ENCODE measurements at regions not wholly inside any gene's neighbourhood (a gene's known extent, or its start where the extent isn't known, plus 50 kb on each side); places are given as distances from the start of the nearest gene placed in this dataset.

DNA sequence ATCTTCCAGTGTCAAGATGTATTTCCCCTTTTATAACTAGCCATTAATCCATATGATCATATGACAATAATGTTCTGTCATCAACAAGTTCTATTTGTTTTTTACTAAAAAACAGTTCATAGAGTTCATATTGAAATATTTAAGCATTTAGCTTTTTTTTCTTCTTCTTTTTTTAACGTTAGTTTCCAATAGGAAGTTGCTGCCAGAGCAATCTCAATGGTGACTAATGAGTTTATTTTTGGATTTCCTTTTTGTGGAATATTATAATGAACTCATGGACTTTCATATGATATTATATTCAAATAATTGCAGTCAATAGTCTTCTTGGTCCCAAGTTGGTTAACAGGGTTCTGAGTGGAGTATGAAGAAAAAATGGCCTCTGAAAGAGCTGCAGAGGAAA lies 343.3 kb downstream of the BCKDHB start:
- Histone ChIP-seq H2AFZ (ENCODE audit: low read depth, low read length) (no peak overlapping the region), H3K9me3 (ENCODE audit: insufficient read depth, low read length) (no peaks in the 10 kb centered on the region), H3K4me3 (ENCODE audit: low read length) (no peak overlapping the region), H3K4me2 (ENCODE audit: low read length) (no peak overlapping the region), H3K79me2 (ENCODE audit: low read length) (no peaks in the 10 kb centered on the region), H3K27me3 (ENCODE audit: low read depth, low read length) (no peaks in the 10 kb centered on the region), H3K9ac (ENCODE audit: low read length) (no peak overlapping the region), H3K36me3 (replicated peaks; ENCODE audit: low read depth, low read length) (peaks cover 4% of the 10 kb centered on the region), H3K27ac (ENCODE audit: low read length) (no peak overlapping the region), H3K4me1 (ENCODE audit: low read length) (no peaks in the 10 kb centered on the region), H4K20me1 (ENCODE audit: insufficient read depth, low read length) (no peaks in the 10 kb centered on the region)
- TF ChIP-seq, protein P1, sequence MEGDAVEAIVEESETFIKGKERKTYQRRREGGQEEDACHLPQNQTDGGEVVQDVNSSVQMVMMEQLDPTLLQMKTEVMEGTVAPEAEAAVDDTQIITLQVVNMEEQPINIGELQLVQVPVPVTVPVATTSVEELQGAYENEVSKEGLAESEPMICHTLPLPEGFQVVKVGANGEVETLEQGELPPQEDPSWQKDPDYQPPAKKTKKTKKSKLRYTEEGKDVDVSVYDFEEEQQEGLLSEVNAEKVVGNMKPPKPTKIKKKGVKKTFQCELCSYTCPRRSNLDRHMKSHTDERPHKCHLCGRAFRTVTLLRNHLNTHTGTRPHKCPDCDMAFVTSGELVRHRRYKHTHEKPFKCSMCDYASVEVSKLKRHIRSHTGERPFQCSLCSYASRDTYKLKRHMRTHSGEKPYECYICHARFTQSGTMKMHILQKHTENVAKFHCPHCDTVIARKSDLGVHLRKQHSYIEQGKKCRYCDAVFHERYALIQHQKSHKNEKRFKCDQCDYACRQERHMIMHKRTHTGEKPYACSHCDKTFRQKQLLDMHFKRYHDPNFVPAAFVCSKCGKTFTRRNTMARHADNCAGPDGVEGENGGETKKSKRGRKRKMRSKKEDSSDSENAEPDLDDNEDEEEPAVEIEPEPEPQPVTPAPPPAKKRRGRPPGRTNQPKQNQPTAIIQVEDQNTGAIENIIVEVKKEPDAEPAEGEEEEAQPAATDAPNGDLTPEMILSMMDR (IDR thresholded peaks at IDR 0.05; ENCODE audit: low read depth, low read length), result no peak
- no peak for TF ChIP-seq EZH2phosphoT487 (IDR thresholded peaks at IDR 0.05; ENCODE audit: low read depth)

DNA sequence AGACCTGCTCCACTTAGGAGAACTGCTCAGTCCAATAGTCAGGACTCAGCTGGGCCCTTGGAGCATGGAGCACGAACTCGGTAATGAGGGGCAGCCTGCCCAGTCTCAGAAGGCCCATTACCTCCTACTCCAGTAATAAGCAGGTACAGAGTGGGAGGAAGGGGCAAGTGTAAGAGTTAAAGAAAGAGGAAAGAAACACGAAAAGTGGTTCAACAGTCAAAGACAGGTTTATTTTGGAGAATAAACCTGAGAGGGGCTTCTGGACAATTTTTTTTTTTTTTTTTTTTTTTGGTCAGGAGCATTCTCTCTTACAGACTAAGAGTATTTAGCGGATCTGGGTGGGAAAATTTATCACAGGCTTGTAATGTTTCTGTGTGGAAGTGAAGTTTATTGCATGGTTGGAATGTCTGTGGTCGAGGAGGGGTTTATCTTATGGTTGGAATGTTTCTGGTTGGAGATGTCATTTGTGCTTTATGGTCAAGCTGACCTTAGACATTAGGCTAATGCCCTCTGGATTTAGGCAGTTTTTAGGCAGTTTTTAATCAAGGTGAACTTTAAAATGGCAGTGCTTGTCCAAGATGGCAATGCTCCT lies 340.1 kb downstream of the BCKDHB start:
- H3K79me2 ChIP-seq (ENCODE audit: low read length), result no peaks in the 10 kb centered on the region
- peaks cover 4% of the 10 kb centered on the region for H3K36me3 ChIP-seq (replicated peaks; ENCODE audit: low read depth, low read length)
- no peaks in the 10 kb centered on the region for H4K20me1 ChIP-seq (ENCODE audit: insufficient read depth, low read length)
- no peaks in the 10 kb centered on the region for H3K9me3 ChIP-seq (ENCODE audit: insufficient read depth, low read length)
- no peak overlapping the region for H3K4me2 ChIP-seq (ENCODE audit: low read length)
- TF ChIP-seq, protein P1 (IDR thresholded peaks at IDR 0.05; ENCODE audit: low read depth, low read length), result no peak
- no peak for TF ChIP-seq EZH2phosphoT487 (IDR thresholded peaks at IDR 0.05; ENCODE audit: low read depth)
- H3K4me1 ChIP-seq (ENCODE audit: low read length), result no peaks in the 10 kb centered on the region
- H3K27me3 ChIP-seq (ENCODE audit: low read depth, low read length), result no peaks in the 10 kb centered on the region
- no peak overlapping the region for H3K27ac ChIP-seq (ENCODE audit: low read length)
- no peak overlapping the region for H3K9ac ChIP-seq (ENCODE audit: low read length)
- no peak overlapping the region for H2AFZ ChIP-seq (ENCODE audit: low read depth, low read length)
- no peak overlapping the region for H3K4me3 ChIP-seq (ENCODE audit: low read length)

DNA sequence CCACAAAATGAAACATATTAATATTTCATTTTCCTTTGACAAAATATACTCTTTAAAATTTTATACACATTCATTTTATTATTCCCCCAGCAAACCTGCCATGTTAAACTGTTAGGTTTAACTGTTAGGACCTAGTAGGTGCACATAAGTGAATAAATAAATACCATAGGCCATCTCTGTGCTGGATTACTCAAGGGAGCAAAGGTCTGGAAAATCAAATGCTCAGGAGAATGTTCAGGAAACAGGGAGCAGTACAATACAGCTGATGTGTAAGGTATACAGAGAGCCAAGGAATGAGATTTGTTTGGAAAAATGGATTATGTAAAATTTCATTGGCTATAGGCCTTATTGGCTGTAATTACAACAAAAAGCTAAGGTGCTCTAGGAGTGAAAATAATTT lies 339.3 kb downstream of the BCKDHB start:
- no peaks in the 10 kb centered on the region for H3K9me3 ChIP-seq (ENCODE audit: insufficient read depth, low read length)
- H3K27me3 ChIP-seq (ENCODE audit: low read depth, low read length), result no peaks in the 10 kb centered on the region
- H3K4me1 ChIP-seq (ENCODE audit: low read length), result peaks cover 2% of the 10 kb centered on the region
- H3K36me3 ChIP-seq (replicated peaks; ENCODE audit: low read depth, low read length), result peaks cover 4% of the 10 kb centered on the region
- H3K4me3 ChIP-seq (ENCODE audit: low read length), result no peak overlapping the region
- H3K27ac ChIP-seq (ENCODE audit: low read length), result no peak overlapping the region
- no peak overlapping the region for H2AFZ ChIP-seq (ENCODE audit: low read depth, low read length)
- H3K79me2 ChIP-seq (ENCODE audit: low read length), result no peaks in the 10 kb centered on the region
- H3K4me2 ChIP-seq (ENCODE audit: low read length), result no peak overlapping the region
- no peaks in the 10 kb centered on the region for H4K20me1 ChIP-seq (ENCODE audit: insufficient read depth, low read length)
- no peak overlapping the region for H3K9ac ChIP-seq (ENCODE audit: low read length)
- no peak for TF ChIP-seq EZH2phosphoT487 (IDR thresholded peaks at IDR 0.05; ENCODE audit: low read depth)
- TF ChIP-seq, protein P1 (IDR thresholded peaks at IDR 0.05; ENCODE audit: low read depth, low read length), result no peak

DNA sequence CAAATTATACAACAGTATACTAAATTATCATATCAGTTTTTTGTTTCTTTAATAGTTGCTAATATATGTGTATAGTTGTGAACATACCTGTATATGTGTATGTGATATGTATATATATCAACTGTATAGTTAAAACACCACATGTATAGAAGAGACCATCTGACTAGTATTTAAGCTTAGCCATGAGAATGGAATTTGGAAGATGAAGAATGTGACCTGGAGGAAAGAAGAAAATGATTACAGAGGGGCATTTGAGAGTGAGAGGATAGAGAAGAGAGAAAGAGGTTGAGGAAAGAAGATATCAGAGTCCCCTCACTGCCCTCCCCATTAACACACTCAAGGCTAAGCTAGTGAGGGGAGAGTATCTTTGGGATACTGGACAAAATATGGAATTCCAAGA lies 335.9 kb downstream of the BCKDHB start:
- Histone ChIP-seq H3K27ac (ENCODE audit: low read length) (no peak overlapping the region), H3K4me1 (ENCODE audit: low read length) (peaks cover 13% of the 10 kb centered on the region), H4K20me1 (ENCODE audit: insufficient read depth, low read length) (no peaks in the 10 kb centered on the region)

More for the DNA sequence above, 335.9 kb downstream of the BCKDHB start:
- Histone ChIP-seq H3K4me2 (ENCODE audit: low read length) (no peak overlapping the region), H3K4me3 (ENCODE audit: low read length) (no peak overlapping the region), H3K27me3 (ENCODE audit: low read depth, low read length) (no peaks in the 10 kb centered on the region), H2AFZ (ENCODE audit: low read depth, low read length) (no peak overlapping the region), H3K9ac (ENCODE audit: low read length) (no peak overlapping the region), H3K36me3 (replicated peaks; ENCODE audit: low read depth, low read length) (peaks cover 4% of the 10 kb centered on the region), H3K79me2 (ENCODE audit: low read length) (no peaks in the 10 kb centered on the region), H3K9me3 (ENCODE audit: insufficient read depth, low read length) (no peaks in the 10 kb centered on the region)
- TF ChIP-seq EZH2phosphoT487 (IDR thresholded peaks at IDR 0.05; ENCODE audit: low read depth), result no peak
- TF ChIP-seq, protein P1 (IDR thresholded peaks at IDR 0.05; ENCODE audit: low read depth, low read length), result no peak
